SK-N-SH (cell line): ENCODE measurements at regions not wholly inside any gene's neighbourhood (a gene's known extent, or its start where the extent isn't known, plus 50 kb on each side); places are given as distances from the start of the nearest gene placed in this dataset.

ENCODE experiments used
- EZH2phosphoT487 ChIP-seq: fragments of 200-600 bp; sonication (generic); IDR thresholded peaks from 2 replicates; pipeline ENCODE4 v1.6.1; 2017; ENCODE audit warnings: low read depth, mixed run types, mild to moderate bottlenecking, antibody characterized with exemption, moderate library complexity, borderline replicate concordance
- GABPA ChIP-seq: IDR thresholded peaks from 2 replicates; pipeline ENCODE4 v1.4.0; 2012; ENCODE audit warnings: low read depth, mild to moderate bottlenecking
- RAD21 ChIP-seq: IDR thresholded peaks from 2 replicates; pipeline ENCODE4 v1.6.1; 2012; ENCODE audit warnings: mild to moderate bottlenecking, low read length
- RXRA ChIP-seq: IDR thresholded peaks from 2 replicates; pipeline ENCODE4 v1.4.0; 2012; ENCODE audit warnings: low read depth, mild to moderate bottlenecking, borderline replicate concordance
- TEAD4 ChIP-seq: IDR thresholded peaks from 2 replicates; pipeline ENCODE4 v1.4.0; 2012; ENCODE audit warnings: mild to moderate bottlenecking, borderline replicate concordance; ENCODE audit not compliant: insufficient read depth
- TF ChIP-seq, protein P1 (sequence below): fragments of 200-600 bp; sonication (generic); IDR thresholded peaks from 2 replicates; pipeline ENCODE4 v1.6.1; 2017; ENCODE audit warnings: antibody characterized with exemption, mild to moderate bottlenecking, moderate library complexity
- TF ChIP-seq, protein P2 (sequence below): fragments of 150-350 bp; IDR thresholded peaks from 2 replicates; pipeline ENCODE4 v1.6.1; 2016; ENCODE audit warnings: mild to moderate bottlenecking, low read depth, low read length
- TF ChIP-seq, protein P3 (sequence below): IDR thresholded peaks from 2 replicates; pipeline ENCODE4 v1.6.1; 2012; ENCODE audit warnings: mild to moderate bottlenecking, low read depth, low read length, moderate library complexity
- TF ChIP-seq, protein P4 (sequence below): IDR thresholded peaks from 2 replicates; pipeline ENCODE4 v1.4.0; 2012; ENCODE audit warnings: low read depth

DNA sequence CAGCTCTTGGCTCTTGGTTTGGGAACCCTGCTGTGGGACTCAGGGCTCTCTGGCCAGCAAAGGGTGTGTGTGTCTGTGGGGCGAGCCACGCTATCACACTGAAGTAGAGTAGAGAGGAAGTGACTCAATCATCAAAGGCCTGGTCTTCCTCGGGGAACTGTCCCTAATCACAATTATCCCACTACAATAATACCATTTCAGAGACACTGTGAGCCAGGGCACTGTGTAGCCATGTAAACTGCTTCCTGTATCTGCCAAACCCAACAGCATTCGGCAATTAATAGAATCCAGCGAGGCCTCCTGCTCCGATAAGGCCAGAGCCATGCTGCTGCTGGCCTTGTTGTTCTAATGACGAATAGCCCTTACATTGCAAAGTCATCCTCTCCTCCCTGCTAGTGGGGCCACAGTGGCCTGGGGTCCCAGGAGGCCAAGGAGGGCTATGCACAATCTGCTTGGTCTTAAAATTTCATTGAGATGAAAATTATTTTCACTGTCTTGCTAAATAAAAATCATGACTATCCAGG is 49.8 kb upstream of the LMO2 start:
- TF ChIP-seq GABPA (0 out of 2 replicates have a peak, but pooled peaks have one; percentile 9), RXRA (no peak), RAD21 (no peak), EZH2phosphoT487 (no peak), TEAD4 (no peak)
- TF ChIP-seq, protein P1, sequence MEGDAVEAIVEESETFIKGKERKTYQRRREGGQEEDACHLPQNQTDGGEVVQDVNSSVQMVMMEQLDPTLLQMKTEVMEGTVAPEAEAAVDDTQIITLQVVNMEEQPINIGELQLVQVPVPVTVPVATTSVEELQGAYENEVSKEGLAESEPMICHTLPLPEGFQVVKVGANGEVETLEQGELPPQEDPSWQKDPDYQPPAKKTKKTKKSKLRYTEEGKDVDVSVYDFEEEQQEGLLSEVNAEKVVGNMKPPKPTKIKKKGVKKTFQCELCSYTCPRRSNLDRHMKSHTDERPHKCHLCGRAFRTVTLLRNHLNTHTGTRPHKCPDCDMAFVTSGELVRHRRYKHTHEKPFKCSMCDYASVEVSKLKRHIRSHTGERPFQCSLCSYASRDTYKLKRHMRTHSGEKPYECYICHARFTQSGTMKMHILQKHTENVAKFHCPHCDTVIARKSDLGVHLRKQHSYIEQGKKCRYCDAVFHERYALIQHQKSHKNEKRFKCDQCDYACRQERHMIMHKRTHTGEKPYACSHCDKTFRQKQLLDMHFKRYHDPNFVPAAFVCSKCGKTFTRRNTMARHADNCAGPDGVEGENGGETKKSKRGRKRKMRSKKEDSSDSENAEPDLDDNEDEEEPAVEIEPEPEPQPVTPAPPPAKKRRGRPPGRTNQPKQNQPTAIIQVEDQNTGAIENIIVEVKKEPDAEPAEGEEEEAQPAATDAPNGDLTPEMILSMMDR = no peak
- TF ChIP-seq, protein P2, sequence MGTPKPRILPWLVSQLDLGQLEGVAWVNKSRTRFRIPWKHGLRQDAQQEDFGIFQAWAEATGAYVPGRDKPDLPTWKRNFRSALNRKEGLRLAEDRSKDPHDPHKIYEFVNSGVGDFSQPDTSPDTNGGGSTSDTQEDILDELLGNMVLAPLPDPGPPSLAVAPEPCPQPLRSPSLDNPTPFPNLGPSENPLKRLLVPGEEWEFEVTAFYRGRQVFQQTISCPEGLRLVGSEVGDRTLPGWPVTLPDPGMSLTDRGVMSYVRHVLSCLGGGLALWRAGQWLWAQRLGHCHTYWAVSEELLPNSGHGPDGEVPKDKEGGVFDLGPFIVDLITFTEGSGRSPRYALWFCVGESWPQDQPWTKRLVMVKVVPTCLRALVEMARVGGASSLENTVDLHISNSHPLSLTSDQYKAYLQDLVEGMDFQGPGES = no peak
- TF ChIP-seq, protein P3, sequence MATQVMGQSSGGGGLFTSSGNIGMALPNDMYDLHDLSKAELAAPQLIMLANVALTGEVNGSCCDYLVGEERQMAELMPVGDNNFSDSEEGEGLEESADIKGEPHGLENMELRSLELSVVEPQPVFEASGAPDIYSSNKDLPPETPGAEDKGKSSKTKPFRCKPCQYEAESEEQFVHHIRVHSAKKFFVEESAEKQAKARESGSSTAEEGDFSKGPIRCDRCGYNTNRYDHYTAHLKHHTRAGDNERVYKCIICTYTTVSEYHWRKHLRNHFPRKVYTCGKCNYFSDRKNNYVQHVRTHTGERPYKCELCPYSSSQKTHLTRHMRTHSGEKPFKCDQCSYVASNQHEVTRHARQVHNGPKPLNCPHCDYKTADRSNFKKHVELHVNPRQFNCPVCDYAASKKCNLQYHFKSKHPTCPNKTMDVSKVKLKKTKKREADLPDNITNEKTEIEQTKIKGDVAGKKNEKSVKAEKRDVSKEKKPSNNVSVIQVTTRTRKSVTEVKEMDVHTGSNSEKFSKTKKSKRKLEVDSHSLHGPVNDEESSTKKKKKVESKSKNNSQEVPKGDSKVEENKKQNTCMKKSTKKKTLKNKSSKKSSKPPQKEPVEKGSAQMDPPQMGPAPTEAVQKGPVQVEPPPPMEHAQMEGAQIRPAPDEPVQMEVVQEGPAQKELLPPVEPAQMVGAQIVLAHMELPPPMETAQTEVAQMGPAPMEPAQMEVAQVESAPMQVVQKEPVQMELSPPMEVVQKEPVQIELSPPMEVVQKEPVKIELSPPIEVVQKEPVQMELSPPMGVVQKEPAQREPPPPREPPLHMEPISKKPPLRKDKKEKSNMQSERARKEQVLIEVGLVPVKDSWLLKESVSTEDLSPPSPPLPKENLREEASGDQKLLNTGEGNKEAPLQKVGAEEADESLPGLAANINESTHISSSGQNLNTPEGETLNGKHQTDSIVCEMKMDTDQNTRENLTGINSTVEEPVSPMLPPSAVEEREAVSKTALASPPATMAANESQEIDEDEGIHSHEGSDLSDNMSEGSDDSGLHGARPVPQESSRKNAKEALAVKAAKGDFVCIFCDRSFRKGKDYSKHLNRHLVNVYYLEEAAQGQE = no peak
- TF ChIP-seq, protein P4, sequence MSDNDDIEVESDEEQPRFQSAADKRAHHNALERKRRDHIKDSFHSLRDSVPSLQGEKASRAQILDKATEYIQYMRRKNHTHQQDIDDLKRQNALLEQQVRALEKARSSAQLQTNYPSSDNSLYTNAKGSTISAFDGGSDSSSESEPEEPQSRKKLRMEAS = no peak
